C4-2B (cell line): ENCODE measurements at regions not wholly inside any gene's neighbourhood (a gene's known extent, or its start where the extent isn't known, plus 50 kb on each side); places are given as distances from the start of the nearest gene placed in this dataset.
A peak's percentile ranks its signal among the peaks of the same experiment; 100 is the strongest.

Experiments
- H3K27ac ChIP-seq: fragments of 450-650 bp; 2 replicates; pipeline ENCODE4 v1.5.1; 2017
- ZFX ChIP-seq: fragments of 450-650 bp; IDR thresholded peaks from 2 replicates; pipeline ENCODE4 v1.6.1; 2017
- TF ChIP-seq, protein P1 (sequence below): fragments of 450-650 bp; conservative IDR thresholded peaks from 2 replicates; pipeline ENCODE4 v1.5.1; 2017; ENCODE audit warnings: mild to moderate bottlenecking

DNA sequence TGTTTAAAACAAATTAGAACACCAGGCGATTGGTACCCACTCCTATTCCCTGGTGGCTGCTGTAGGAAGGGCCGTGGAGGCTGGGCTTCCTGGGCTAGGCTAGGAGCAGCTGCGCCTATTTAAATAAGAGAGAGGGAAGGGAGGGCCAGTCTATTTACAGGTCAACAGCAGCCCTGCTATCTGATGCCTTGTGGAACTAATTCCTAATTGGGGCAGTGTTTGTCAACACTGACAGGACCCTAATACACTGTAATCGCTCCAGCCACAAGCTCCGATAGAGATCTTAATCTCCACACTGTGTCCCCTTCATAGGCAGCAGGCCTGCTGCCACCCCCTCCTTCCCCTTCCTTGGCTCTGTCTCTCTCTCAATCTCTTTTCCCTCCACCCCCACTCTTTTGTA lies 116.9 kb upstream of the SOX14 start:
- no peak overlapping the region for H3K27ac ChIP-seq
- TF ChIP-seq ZFX: no peak
- TF ChIP-seq, protein P1, sequence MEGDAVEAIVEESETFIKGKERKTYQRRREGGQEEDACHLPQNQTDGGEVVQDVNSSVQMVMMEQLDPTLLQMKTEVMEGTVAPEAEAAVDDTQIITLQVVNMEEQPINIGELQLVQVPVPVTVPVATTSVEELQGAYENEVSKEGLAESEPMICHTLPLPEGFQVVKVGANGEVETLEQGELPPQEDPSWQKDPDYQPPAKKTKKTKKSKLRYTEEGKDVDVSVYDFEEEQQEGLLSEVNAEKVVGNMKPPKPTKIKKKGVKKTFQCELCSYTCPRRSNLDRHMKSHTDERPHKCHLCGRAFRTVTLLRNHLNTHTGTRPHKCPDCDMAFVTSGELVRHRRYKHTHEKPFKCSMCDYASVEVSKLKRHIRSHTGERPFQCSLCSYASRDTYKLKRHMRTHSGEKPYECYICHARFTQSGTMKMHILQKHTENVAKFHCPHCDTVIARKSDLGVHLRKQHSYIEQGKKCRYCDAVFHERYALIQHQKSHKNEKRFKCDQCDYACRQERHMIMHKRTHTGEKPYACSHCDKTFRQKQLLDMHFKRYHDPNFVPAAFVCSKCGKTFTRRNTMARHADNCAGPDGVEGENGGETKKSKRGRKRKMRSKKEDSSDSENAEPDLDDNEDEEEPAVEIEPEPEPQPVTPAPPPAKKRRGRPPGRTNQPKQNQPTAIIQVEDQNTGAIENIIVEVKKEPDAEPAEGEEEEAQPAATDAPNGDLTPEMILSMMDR: no peak

DNA sequence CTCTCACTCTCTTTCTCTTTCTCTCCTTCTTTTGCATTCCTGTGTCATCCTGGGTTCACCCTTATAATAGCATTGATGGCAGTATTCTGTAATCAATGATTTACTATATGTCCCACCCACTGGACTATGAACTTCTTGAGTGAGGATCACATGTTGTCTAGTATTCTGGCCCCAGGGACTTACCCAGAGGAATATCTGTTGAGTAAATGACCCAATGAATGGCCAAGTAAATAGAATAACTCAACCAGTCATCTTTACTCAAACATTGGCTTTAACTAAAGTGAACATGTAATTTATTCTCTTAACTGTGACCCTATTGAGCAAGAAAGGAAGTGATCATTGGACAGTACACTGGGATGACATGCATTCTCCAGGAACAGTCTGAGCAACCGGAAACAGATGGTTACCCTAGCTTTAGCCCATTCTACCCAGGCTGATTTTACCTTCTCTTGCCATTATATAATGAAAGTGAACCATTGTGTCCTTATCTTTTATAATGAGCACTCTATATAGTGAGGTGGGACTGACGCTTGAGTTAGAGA lies 94.5 kb upstream of the SOX14 start:
- H3K27ac ChIP-seq: no peak overlapping the region
- TF ChIP-seq ZFX: no peak
- TF ChIP-seq, protein P1: no peak

GRCh38 chr3:137687181-137687879 lies 76.8 kb upstream of the SOX14 start:
- H3K27ac ChIP-seq: no peak overlapping the region
- TF ChIP-seq, protein P1: no peak

DNA sequence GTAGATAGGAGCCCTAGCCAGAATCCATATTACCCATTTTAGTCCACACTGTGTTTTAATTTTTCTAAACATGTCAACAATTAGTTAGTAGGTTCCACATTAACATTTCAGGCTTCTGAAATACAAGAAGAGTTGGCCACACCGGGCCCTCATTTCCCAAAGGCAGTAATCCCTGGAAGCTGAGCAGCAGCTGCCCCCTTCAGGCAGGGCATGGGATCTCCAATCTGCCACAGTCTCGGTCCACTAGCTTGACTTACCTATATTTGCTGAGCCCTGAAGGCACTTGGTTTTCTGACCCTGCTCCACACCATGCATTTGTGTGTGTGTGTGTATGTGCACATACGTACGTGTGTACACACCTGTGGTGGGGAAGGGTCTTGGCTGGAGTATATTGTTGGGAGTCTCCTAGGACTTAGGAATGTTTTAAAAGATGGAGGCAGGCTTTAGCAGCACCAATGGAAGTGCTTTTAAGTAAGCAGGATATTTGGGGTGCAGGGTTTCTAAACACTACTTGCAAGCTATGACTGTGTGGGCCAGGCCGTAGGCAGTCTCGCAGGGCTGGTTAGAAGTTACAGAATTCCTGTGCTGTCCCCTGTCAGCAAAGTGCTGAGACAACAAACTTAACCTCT lies 71.2 kb upstream of the SOX14 start:
- no peak for TF ChIP-seq ZFX
- TF ChIP-seq, protein P1: peak; percentile 93
- H3K27ac ChIP-seq: no peak overlapping the region

GRCh38 chr3:137693791-137694190 lies 70.3 kb upstream of the SOX14 start:
- no peak for TF ChIP-seq ZFX
- TF ChIP-seq, protein P1: no peak
- H3K27ac ChIP-seq: no peak overlapping the region

- H3K27ac ChIP-seq: no peak overlapping the region
- TF ChIP-seq, protein P1: no peak
- no peak for TF ChIP-seq ZFX
Measured at GRCh38 chr3:137694836-137695235, 69.3 kb upstream of the SOX14 start.

- H3K27ac ChIP-seq: no peak overlapping the region
- TF ChIP-seq ZFX: no peak
- TF ChIP-seq, protein P1: no peak
Measured at GRCh38 chr3:137695351-137695750, 68.8 kb upstream of the SOX14 start.
